A549 (cell line): ENCODE measurements at regions not wholly inside any gene's neighbourhood (a gene's known extent, or its start where the extent isn't known, plus 50 kb on each side); places are given as distances from the start of the nearest gene placed in this dataset.

Experiments
- ATAC-seq, 2 experiments: fragments of 200-7000 bp in 1 of 2; fragments of >200 bp in 1 of 2; cut with Nextera tagmentation in 1 of 2; cut with Tn5 transposase in 1 of 2; 3 replicates each; pipeline versions ENCODE4 v1.8.0 to v1.9.1; 2018 to 2020; ENCODE audit warnings: mild to moderate bottlenecking in 1 of 2, moderate library complexity in 1 of 2
- CTCF ChIA-PET: fragments of 300-600 bp; sonication (Branson Sonifier 250); formaldehyde crosslinking; extraction: SDS; loops from one replicate; lab custom pipeline; 2021; ENCODE audit warnings: antibody characterized with exemption, inconsistent platforms; lab: Yijun Ruan, JAX
- POLR2A ChIA-PET: fragments of 350-600 bp; formaldehyde crosslinking; extraction: SDS; loops from one replicate; lab custom pipeline; 2021; ENCODE audit warnings: antibody characterized with exemption, inconsistent platforms; lab: Yijun Ruan, JAX
- DNase-seq, 2 experiments: peaks; one replicate each; pipeline versions ENCODE4 v3.0.0 to v3.0.0-alpha.2; 2011 to 2016; ENCODE audit warnings: low read depth in 1 of 2, low spot score in 1 of 2
- FAIRE-seq: peaks from 2 replicates; lab custom pipeline; 2011; peaks lifted over from hg19 to GRCh38; lab: Jason Lieb, UNC
- H3K27ac ChIP-seq, 2 experiments: fragments of >200 bp; sonication (Bioruptor Twin); formaldehyde crosslinking; 3 replicates each; pipeline ENCODE4 v1.5.1; 2016 to 2017
- H3K4me1 ChIP-seq: fragments of >200 bp; sonication (Bioruptor Twin); formaldehyde crosslinking; 3 replicates; pipeline ENCODE4 v1.6.1; 2016
- H3K4me2 ChIP-seq: fragments of >200 bp; sonication (Bioruptor Twin); formaldehyde crosslinking; 3 replicates; pipeline ENCODE4 v1.6.1; 2016
- H3K4me3 ChIP-seq: fragments of >200 bp; sonication (Bioruptor Twin); formaldehyde crosslinking; 3 replicates; pipeline ENCODE4 v1.5.1; 2016
- H3K9me3 ChIP-seq: fragments of >200 bp; sonication (Bioruptor Twin); formaldehyde crosslinking; 3 replicates; pipeline ENCODE4 v1.6.1; 2016
- CBX2 ChIP-seq: fragments of 200-600 bp; sonication (generic); IDR thresholded peaks from 2 replicates; pipeline ENCODE4 v1.6.1; 2016; ENCODE audit warnings: low read depth, mild to moderate bottlenecking, borderline replicate concordance
- CEBPB ChIP-seq, 2 experiments: fragments of >200 bp in 1 of 2; sonication (Bioruptor Twin) in 1 of 2; formaldehyde crosslinking in 1 of 2; IDR thresholded peaks; 2 replicates each; pipeline ENCODE4 v1.6.1; 2012 to 2016
- CHD4 ChIP-seq: fragments of 200-600 bp; sonication (generic); IDR thresholded peaks from 2 replicates; pipeline ENCODE4 v1.6.1; 2016; ENCODE audit warnings: antibody characterized with exemption, mild to moderate bottlenecking, borderline replicate concordance
- CTCF ChIP-seq: fragments of >200 bp; sonication (Bioruptor Twin); formaldehyde crosslinking; IDR thresholded peaks from 3 replicates; pipeline ENCODE4 v1.5.1; 2016
- EP300 ChIP-seq, 2 experiments: fragments of >200 bp; sonication (Bioruptor Twin); formaldehyde crosslinking; IDR thresholded peaks; 2 replicates in 1 of 2; 3 replicates in 1 of 2; pipeline ENCODE4 v1.6.1; 2016 to 2017
- ESRRA ChIP-seq: fragments of 150-350 bp; IDR thresholded peaks from 2 replicates; pipeline ENCODE4 v1.6.1; 2014; ENCODE audit warnings: mild to moderate bottlenecking, low read length, borderline replicate concordance
- FOSB ChIP-seq: fragments of 250-450 bp; sonication (Bioruptor Pico); IDR thresholded peaks from 2 replicates; pipeline ENCODE4 v1.5.0; 2020; ENCODE audit warnings: mild to moderate bottlenecking, moderate library complexity
- HOXA7 ChIP-seq: fragments of 250-450 bp; sonication (Bioruptor Pico); IDR thresholded peaks from 2 replicates; pipeline ENCODE4 v1.5.0; 2020; ENCODE audit warnings: mild to moderate bottlenecking, moderate library complexity
- HOXB13 ChIP-seq: fragments of 250-450 bp; sonication (Bioruptor Pico); IDR thresholded peaks from 2 replicates; pipeline ENCODE4 v1.5.0; 2020; ENCODE audit warnings: low read depth, mild to moderate bottlenecking, moderate library complexity
- KDM5A ChIP-seq: fragments of 200-600 bp; sonication (generic); IDR thresholded peaks from 2 replicates; pipeline ENCODE4 v1.6.1; 2016; ENCODE audit warnings: antibody characterized with exemption, mild to moderate bottlenecking
- MYC ChIP-seq: IDR thresholded peaks from 2 replicates; pipeline ENCODE4 v1.6.1; 2012; ENCODE audit warnings: mild to moderate bottlenecking, inconsistent platforms, low read length, improper control_type of control experiment, borderline replicate concordance
- PHF8 ChIP-seq: fragments of 200-600 bp; sonication (generic); IDR thresholded peaks from 2 replicates; pipeline ENCODE4 v1.6.1; 2016; ENCODE audit warnings: low read depth, mild to moderate bottlenecking, antibody characterized with exemption, moderate library complexity, borderline replicate concordance
- POLR2A ChIP-seq: IDR thresholded peaks from 2 replicates; pipeline ENCODE4 v1.6.1; 2012; ENCODE audit warnings: mild to moderate bottlenecking, low read length
- RARB ChIP-seq: fragments of 250-450 bp; sonication (Bioruptor Pico); IDR thresholded peaks from 2 replicates; pipeline ENCODE4 v1.8.0; 2021; ENCODE audit warnings: mild to moderate bottlenecking, moderate library complexity
- REST ChIP-seq: fragments of 200-600 bp; sonication (generic); IDR thresholded peaks from 2 replicates; pipeline ENCODE4 v1.6.1; 2016; ENCODE audit warnings: antibody characterized with exemption, mild to moderate bottlenecking, moderate library complexity
- SREBF2 ChIP-seq: fragments of 450-650 bp; IDR thresholded peaks from 2 replicates; pipeline ENCODE4 v1.6.1; 2014; ENCODE audit warnings: mild to moderate bottlenecking, moderate library complexity
- TP53 ChIP-seq: fragments of 250-450 bp; sonication (Bioruptor Pico); IDR thresholded peaks from 2 replicates; pipeline ENCODE4 v1.5.0; 2021; ENCODE audit warnings: mild to moderate bottlenecking, moderate library complexity
- ZNF302 ChIP-seq: fragments of 250-450 bp; sonication (Bioruptor Pico); IDR thresholded peaks from 2 replicates; pipeline ENCODE4 v1.9.0; 2021; ENCODE audit warnings: inconsistent platforms, mild to moderate bottlenecking, moderate library complexity
- ZSCAN20 ChIP-seq: fragments of 250-450 bp; sonication (Bioruptor Pico); IDR thresholded peaks from 2 replicates; pipeline ENCODE4 v1.8.0; 2022; ENCODE audit warnings: mild to moderate bottlenecking, moderate library complexity
- WGBS: methylation state at CpG from one replicate; pipeline ENCODE4 v1.1.6; 2017; ENCODE audit errors: missing lambda C conversion rate; 5-methylcytosine and 5-hydroxymethylcytosine counted together
- TF ChIP-seq, protein P1 (sequence below): IDR thresholded peaks from 2 replicates; pipeline ENCODE4 v1.6.1; 2012
- TF ChIP-seq, protein P2 (sequence below): fragments of 250-450 bp; sonication (Bioruptor Pico); IDR thresholded peaks from 2 replicates; pipeline ENCODE4 v1.5.0; 2020; ENCODE audit warnings: low read depth, mild to moderate bottlenecking, moderate library complexity
- TF ChIP-seq, protein P3 (sequence below): fragments of >200 bp; sonication (Bioruptor Twin); formaldehyde crosslinking; IDR thresholded peaks from 2 replicates; pipeline ENCODE4 v1.6.1; 2016
- TF ChIP-seq, protein P4 (sequence below): fragments of >200 bp; sonication (Bioruptor Twin); formaldehyde crosslinking; IDR thresholded peaks from 3 replicates; pipeline ENCODE4 v1.6.1; 2016

DNA sequence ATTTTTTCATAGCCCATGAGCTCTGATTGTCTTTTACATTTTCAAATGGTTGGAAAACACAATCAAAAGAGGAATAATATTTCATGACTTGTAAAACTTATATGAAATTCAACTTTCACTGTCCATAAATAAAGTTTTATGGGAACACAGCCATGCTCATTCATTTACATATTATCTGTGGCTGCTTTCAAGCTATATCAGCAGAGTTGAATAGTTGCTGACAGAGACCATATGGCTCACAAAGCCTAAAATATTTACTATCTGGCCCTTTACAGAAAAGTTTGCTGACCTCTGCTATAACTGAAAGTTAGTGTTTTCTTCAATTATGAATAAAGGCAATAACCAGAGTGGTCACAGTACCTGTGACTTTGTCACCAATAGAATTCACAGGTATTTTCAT, 128.2 kb upstream of the GNAO1 start:
- Histone ChIP-seq H3K4me1 (no peaks in the 10 kb centered on the region), H3K27ac (no peak overlapping the region), H3K4me2 (no peak overlapping the region), H3K4me3 (no peak overlapping the region), H3K9me3 (no peaks in the 10 kb centered on the region)
- TF ChIP-seq CHD4 (no peak), SREBF2 (no peak), MYC (no peak), ZSCAN20 (CRISPR knock-in tag) (no peak), RARB (no peak), PHF8 (no peak), CEBPB (IDR thresholded peaks at IDR 0.05) (no peak), TP53 (CRISPR knock-in tag) (no peak), ESRRA (no peak), REST (no peak), HOXB13 (no peak)
- TF ChIP-seq, protein P1, sequence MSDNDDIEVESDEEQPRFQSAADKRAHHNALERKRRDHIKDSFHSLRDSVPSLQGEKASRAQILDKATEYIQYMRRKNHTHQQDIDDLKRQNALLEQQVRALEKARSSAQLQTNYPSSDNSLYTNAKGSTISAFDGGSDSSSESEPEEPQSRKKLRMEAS: no peak
- TF ChIP-seq, protein P2, sequence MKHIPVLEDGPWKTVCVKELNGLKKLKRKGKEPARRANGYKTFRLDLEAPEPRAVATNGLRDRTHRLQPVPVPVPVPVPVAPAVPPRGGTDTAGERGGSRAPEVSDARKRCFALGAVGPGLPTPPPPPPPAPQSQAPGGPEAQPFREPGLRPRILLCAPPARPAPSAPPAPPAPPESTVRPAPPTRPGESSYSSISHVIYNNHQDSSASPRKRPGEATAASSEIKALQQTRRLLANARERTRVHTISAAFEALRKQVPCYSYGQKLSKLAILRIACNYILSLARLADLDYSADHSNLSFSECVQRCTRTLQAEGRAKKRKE (CRISPR knock-in tag): no peak
- TF ChIP-seq, protein P3, sequence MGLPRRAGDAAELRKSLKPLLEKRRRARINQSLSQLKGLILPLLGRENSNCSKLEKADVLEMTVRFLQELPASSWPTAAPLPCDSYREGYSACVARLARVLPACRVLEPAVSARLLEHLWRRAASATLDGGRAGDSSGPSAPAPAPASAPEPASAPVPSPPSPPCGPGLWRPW: no peak
- TF ChIP-seq, protein P4, sequence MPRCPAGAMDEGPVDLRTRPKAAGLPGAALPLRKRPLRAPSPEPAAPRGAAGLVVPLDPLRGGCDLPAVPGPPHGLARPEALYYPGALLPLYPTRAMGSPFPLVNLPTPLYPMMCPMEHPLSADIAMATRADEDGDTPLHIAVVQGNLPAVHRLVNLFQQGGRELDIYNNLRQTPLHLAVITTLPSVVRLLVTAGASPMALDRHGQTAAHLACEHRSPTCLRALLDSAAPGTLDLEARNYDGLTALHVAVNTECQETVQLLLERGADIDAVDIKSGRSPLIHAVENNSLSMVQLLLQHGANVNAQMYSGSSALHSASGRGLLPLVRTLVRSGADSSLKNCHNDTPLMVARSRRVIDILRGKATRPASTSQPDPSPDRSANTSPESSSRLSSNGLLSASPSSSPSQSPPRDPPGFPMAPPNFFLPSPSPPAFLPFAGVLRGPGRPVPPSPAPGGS: no peak
- DNase-seq (no peak), FAIRE-seq (no peak), ATAC-seq (no peak)
- ChIA-PET CTCF (interaction anchor here (1.6 kb wide), 1 partner anchor 23 kb away, joined by 3 read pairs; no protein-coding TSS in a partner anchor), POLR2A (no interaction called here)

GRCh38 chr16:56057151-56057550, 134.1 kb upstream of the GNAO1 start:
- DNase-seq: no peak
- Histone ChIP-seq H3K4me1 (no peaks in the 10 kb centered on the region), H3K9me3 (no peaks in the 10 kb centered on the region)
- no peak for FAIRE-seq
- no peak for ATAC-seq
- no peak for TF ChIP-seq FOSB (CRISPR knock-in tag)
- no peak for TF ChIP-seq POLR2A
- TF ChIP-seq CTCF: no peak
- TF ChIP-seq, protein P1: no peak
- no peak for TF ChIP-seq KDM5A
- no peak for TF ChIP-seq ZNF302 (CRISPR knock-in tag)
- no peak for TF ChIP-seq CBX2
- TF ChIP-seq EP300 (IDR thresholded peaks at IDR 0.05): no peak
- TF ChIP-seq HOXA7 (CRISPR knock-in tag): no peak
- TF ChIP-seq ZSCAN20 (CRISPR knock-in tag): no peak
- TF ChIP-seq TP53 (CRISPR knock-in tag): no peak
- TF ChIP-seq CHD4: no peak
- TF ChIP-seq, all 56 proteins: peak for 0
- POLR2A ChIA-PET: no interaction called here
- CTCF ChIA-PET: no interaction called here
- WGBS: 0% methylated on average over 1 of the region's 1 CpG
- Histone ChIP-seq H3K27ac (no peak overlapping the region), H3K4me3 (no peak overlapping the region), H3K4me2 (no peak overlapping the region)
